IPS DF 6.9 (cell line): ENCODE measurements at regions not wholly inside any gene's neighbourhood (a gene's known extent, or its start where the extent isn't known, plus 50 kb on each side); places are given as distances from the start of the nearest gene placed in this dataset.

Source experiments
- DNase-seq: peaks from one replicate; pipeline ENCODE4 v3.0.0-alpha.2; 2013; ENCODE audit warnings: low read depth, low spot score
- H3K27ac ChIP-seq: one replicate; pipeline ENCODE4 v1.5.1; 2013; ENCODE audit warnings: low read length, control low read depth
- H3K27me3 ChIP-seq: 2 replicates; pipeline ENCODE4 v1.6.1; 2013; ENCODE audit warnings: mild to moderate bottlenecking, low read length; ENCODE audit not compliant: control insufficient read depth, insufficient read depth
- H3K36me3 ChIP-seq: 2 replicates; pipeline ENCODE4 v1.6.1; 2013; ENCODE audit warnings: low read length; ENCODE audit not compliant: control insufficient read depth, insufficient read depth
- H3K4me1 ChIP-seq: 2 replicates; pipeline ENCODE4 v1.6.1; 2013; ENCODE audit warnings: low read length; ENCODE audit not compliant: control insufficient read depth, insufficient read depth
- H3K4me3 ChIP-seq: 2 replicates; pipeline ENCODE4 v1.5.1; 2013; ENCODE audit warnings: mild to moderate bottlenecking, low read length
- H3K9me3 ChIP-seq: 2 replicates; pipeline ENCODE4 v1.6.1; 2013; ENCODE audit warnings: low read length, inconsistent platforms; ENCODE audit not compliant: control insufficient read depth, insufficient read depth
- WGBS: extraction: QIAGEN DNeasy Blood & Tissue Kit; methylation state at CpG from one replicate; pipeline ENCODE4 v1.1.7; 2013; ENCODE audit warnings: mixed read lengths, missing lambda C conversion rate; ENCODE audit not compliant: insufficient read length, insufficient coverage; 5-methylcytosine and 5-hydroxymethylcytosine counted together

DNA sequence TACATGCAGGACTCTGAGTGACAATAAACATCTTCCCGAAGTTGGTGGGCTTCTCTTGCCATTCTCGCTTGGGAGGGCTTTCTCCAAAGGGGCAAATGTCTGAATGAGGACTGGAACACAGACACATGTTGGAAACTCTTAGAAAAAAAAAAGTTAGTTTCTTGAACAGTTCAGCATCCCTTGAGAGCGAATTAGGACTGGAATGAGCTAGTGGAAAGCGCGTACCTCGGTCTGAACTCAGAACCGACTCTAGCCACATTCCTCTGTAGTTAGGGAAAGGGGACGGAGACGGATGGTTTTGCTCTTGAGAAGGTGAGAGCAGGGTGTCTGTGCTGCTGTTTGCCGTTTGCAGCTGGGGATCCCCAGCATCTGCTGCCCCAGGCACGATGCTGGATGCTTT, 517.3 kb downstream of the TBC1D22A start:
- no peak for DNase-seq
- H3K9me3 ChIP-seq, result peaks cover 37% of the 10 kb centered on the region
- no peaks in the 10 kb centered on the region for H3K36me3 ChIP-seq
- no peaks in the 10 kb centered on the region for H3K4me1 ChIP-seq
- no CpG with 5 or more reads among the region's 11 CpGs for WGBS
- H3K27ac ChIP-seq, result no peak overlapping the region
- no peaks in the 10 kb centered on the region for H3K27me3 ChIP-seq
- no peak overlapping the region for H3K4me3 ChIP-seq

DNA sequence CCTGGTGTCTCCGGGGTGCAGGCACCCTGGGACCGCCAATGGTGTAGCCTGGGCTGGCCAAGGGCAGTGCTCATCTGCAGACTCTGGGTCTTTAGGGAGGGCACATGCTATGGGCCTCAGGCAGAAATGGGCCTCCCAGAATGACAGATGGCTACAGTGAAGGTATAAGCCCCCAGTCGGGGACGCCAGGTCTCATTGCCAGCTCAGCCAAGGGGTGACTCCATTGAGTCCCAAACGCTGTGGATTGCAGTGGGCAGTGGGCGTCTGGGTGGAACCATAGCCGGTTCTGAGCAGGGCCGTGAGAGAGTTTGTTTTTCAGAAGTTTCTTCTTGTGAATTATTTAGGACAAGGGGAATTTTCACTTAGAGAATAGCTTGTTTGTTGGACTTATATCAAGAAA, 516.9 kb downstream of the TBC1D22A start:
- no peaks in the 10 kb centered on the region for H3K4me1 ChIP-seq
- no peak overlapping the region for H3K4me3 ChIP-seq
- DNase-seq, result no peak
- H3K9me3 ChIP-seq, result peaks cover 35% of the 10 kb centered on the region
- no CpG with 5 or more reads among the region's 8 CpGs for WGBS
- no peak overlapping the region for H3K27ac ChIP-seq
- no peaks in the 10 kb centered on the region for H3K27me3 ChIP-seq
- H3K36me3 ChIP-seq, result no peaks in the 10 kb centered on the region

DNA sequence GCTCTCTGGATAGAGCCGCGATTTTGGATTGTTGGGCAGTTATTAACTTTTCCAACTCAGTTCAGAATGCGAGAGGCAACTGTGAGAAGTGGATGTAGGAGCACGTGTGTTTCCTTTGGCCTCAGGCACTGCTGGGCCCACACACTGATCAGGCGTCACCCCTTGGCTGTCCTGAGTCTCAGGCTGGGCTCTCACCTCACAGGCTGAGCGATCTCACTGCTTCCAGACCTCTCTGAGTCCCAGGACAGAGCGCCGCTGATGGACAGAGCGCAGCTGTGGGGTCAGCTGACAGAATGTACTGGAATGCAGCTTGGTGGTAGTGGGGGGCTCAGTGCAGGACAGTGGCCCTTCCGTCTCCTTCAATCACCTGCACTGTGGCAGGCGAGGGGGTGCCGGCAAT, 516.2 kb downstream of the TBC1D22A start:
- no CpG with 5 or more reads among the region's 12 CpGs for WGBS
- Histone ChIP-seq H3K4me3 (no peak overlapping the region), H3K27ac (no peak overlapping the region), H3K9me3 (peaks cover 33% of the 10 kb centered on the region), H3K27me3 (no peaks in the 10 kb centered on the region), H3K4me1 (no peaks in the 10 kb centered on the region), H3K36me3 (no peaks in the 10 kb centered on the region)
- no peak for DNase-seq

DNA sequence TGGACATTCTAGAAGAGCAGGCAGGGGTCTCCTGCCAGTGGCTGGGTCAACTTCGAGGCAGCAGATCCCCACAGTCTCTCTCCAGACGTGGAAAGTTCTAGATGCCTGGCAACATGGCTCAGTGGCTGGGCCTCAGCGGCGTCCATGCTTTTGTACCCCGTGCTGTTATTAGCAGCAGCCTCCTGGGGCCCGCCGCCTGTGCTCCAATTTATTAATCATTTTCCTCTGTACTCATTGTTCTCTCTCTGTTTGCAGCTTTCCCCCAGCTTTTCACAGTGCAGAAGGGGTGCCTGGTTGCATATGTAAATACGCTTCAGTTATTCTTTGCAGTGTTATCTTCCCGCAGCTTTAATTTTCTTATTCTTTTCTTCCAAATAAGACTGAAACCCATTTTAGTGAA, 515.1 kb downstream of the TBC1D22A start:
- no peak overlapping the region for H3K27ac ChIP-seq
- H3K9me3 ChIP-seq, result peaks cover 31% of the 10 kb centered on the region
- WGBS, result no CpG with 5 or more reads among the region's 9 CpGs
- H3K36me3 ChIP-seq, result no peaks in the 10 kb centered on the region
- DNase-seq, result no peak
- H3K27me3 ChIP-seq, result no peaks in the 10 kb centered on the region
- no peaks in the 10 kb centered on the region for H3K4me1 ChIP-seq
- no peak overlapping the region for H3K4me3 ChIP-seq

DNA sequence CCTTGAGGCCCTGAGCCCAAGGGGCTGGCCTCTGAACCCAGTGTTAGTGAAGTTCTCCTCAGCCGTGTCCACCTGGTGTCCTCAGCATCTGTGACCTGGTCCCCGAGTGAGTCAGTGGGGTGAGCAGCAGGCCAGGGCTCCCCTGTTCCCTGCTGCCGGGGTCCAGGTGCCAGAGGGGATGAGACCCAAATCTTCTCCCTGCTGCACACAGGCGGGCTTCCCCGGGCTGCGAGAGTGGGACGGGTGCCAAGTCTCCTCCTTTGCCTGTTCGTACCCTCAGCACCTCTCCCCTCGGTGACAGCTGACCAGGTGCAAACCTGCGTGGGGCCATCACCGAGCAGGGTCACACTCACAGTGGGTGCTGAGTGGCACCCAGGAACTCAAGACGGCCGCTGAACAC, 514.5 kb downstream of the TBC1D22A start:
- H3K9me3 ChIP-seq, result peaks cover 28% of the 10 kb centered on the region
- H3K27ac ChIP-seq, result no peak overlapping the region
- DNase-seq, result no peak
- no CpG with 5 or more reads among the region's 13 CpGs for WGBS
- H3K36me3 ChIP-seq, result no peaks in the 10 kb centered on the region
- no peak overlapping the region for H3K4me3 ChIP-seq
- H3K27me3 ChIP-seq, result no peaks in the 10 kb centered on the region
- H3K4me1 ChIP-seq, result no peaks in the 10 kb centered on the region

DNA sequence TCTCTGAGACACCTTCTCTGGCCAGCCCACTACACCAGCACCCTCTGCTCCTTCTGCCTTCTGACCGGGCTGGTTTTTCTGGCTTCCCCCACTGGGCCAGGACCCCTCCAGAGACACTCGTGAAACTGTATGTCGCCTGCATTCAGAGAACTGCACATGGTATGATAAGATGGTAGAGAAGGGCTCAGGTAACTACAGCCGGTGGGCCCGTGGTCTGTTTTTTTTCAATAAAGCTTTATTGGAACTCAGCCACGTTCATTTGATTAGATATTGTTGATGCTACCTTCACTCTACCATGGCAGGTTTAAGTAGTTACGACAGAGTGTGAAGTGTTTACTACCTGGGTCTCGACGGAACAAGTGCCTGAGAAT, 514.0 kb downstream of the TBC1D22A start:
- no CpG with 5 or more reads among the region's 9 CpGs for WGBS
- H3K4me1 ChIP-seq, result no peaks in the 10 kb centered on the region
- H3K36me3 ChIP-seq, result no peaks in the 10 kb centered on the region
- DNase-seq, result no peak
- no peaks in the 10 kb centered on the region for H3K27me3 ChIP-seq
- H3K4me3 ChIP-seq, result no peak overlapping the region
- peaks cover 24% of the 10 kb centered on the region for H3K9me3 ChIP-seq
- no peak overlapping the region for H3K27ac ChIP-seq

DNA sequence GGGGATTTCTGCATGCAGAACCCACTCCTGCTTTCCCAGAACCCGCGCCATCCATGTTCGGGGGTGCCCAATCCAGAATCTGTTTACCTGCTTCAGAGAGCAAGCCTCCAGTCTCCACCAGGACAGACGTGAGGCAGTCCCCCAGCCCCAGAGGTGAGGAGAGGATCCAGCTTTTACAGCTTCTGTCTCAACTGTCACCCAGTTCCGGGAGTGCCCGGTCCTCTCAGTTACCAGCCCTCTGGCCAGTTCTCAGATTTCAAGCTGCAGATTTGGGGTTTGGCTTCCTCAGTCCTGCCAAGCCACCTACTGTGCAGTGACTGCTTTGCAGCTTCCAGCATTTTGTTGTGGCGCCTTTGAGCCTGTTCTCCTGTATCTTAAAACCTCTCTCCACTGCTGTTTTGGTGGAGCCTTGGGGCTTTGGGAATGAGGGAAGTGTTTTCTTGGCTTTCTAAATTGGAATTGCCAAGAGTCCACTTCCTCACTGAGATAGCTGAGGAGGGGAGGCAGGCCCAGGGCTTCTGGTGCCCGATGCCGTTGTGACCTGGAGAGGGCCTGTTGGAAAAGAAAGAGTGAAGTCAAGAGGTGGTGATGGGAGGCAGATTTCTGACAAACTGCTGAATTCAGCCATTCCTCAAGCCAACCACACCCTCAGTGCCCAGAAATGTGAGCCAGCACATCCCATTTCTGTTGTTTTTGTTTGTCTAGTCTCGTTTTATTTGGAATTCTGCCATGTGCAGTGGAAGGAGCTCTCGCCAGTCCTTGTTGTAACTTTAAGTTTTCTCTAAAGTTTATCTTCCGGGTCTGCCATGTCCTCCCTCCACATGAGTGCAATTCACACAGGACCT, 513.4 kb downstream of the TBC1D22A start:
- Histone ChIP-seq H3K4me1 (no peaks in the 10 kb centered on the region), H3K27ac (no peak overlapping the region), H3K9me3 (peaks cover 22% of the 10 kb centered on the region), H3K27me3 (no peaks in the 10 kb centered on the region), H3K36me3 (no peaks in the 10 kb centered on the region), H3K4me3 (no peak overlapping the region)
- no peak for DNase-seq
- no CpG with 5 or more reads among the region's 12 CpGs for WGBS

DNA sequence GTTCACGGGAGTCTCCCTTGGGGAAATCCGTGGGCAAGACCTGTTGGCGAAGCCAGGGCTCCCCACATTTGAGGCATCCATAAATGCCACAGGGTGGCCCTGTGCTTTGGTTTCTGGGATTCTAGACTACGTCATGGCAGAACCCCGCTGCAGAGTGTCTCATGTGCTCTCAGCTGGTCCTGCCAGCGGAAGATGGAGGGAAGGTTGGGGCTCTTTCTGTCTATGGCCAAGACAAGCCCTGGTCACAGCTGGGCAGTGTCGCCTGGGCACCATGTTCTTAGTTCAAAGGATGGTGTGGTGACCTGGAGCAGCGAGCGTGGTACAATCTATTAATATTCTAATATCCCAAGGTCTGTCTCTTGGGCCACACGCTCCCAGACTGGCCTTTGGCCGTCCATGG, 511.7 kb downstream of the TBC1D22A start:
- no CpG with 5 or more reads among the region's 11 CpGs for WGBS
- peaks cover 30% of the 10 kb centered on the region for H3K9me3 ChIP-seq
- H3K36me3 ChIP-seq, result no peaks in the 10 kb centered on the region
- no peak overlapping the region for H3K4me3 ChIP-seq
- no peak for DNase-seq
- H3K4me1 ChIP-seq, result no peaks in the 10 kb centered on the region
- H3K27me3 ChIP-seq, result no peaks in the 10 kb centered on the region
- no peak overlapping the region for H3K27ac ChIP-seq

DNA sequence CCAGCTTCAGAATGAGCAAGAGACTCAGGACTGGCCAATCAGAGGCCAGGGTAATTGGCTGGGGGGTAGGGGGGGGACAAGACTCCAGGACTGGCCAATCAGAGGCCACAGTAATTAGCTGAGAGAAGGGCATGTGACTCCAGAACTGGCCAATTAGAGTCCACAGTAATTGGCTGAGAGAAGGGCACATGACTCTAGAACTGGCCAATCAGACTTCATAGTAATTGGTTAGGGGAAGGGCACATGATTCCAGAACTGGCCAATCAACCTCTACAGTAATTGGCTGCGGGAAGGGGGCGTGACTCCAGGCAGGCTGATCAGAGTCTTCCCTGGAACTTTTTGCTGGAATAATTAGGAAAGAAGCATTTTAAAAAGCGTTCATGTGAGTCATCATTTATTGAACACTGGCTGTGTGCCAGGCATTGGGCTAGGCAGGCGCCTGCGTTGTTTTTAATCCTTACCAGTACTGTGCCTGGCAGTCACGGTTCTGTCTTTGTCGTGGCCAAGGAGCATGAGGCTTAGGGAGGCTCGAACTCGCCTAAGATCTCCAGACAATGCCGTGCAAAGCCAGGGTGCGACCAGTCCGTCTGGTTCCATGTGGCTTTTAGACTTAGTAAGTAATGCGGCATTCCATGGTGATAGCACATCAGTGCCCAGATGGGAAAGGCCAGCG, 508.1 kb downstream of the TBC1D22A start:
- Histone ChIP-seq H3K27ac (no peak overlapping the region), H3K4me1 (no peaks in the 10 kb centered on the region), H3K27me3 (no peaks in the 10 kb centered on the region), H3K4me3 (no peak overlapping the region), H3K9me3 (peaks cover 31% of the 10 kb centered on the region), H3K36me3 (no peaks in the 10 kb centered on the region)
- DNase-seq, result no peak
- WGBS, result no CpG with 5 or more reads among the region's 14 CpGs

DNA sequence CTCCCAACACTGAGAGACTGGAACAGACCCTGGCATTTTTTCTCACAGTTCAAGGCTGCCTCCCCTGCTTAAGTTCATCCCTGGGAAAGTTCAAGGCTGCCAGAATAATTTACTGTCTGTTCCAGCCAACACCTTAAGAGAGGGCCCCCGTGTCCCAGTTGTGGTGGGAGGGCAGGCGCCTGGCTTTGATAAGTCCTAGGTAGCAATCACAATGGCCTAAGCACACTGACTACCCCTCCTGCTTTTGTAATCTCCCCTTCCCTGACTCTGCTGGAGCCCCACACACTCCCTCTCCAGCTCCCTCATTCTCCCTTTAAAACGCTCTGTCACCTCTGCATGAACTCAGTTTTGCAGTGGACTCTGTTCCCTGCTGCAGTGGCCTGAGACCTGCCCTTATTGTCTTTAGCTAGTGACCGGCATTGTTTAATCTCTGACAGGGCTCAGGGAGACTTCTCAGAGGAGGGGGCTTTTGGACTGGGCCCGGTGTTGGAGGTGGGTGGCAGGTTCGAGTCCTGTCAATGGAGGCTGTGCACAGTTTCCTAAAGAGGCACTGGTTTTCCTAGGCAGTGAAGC, 507.2 kb downstream of the TBC1D22A start:
- H3K4me1 ChIP-seq, result no peaks in the 10 kb centered on the region
- no peaks in the 10 kb centered on the region for H3K27me3 ChIP-seq
- H3K4me3 ChIP-seq, result no peak overlapping the region
- WGBS, result no CpG with 5 or more reads among the region's 6 CpGs
- H3K27ac ChIP-seq, result no peak overlapping the region
- DNase-seq, result no peak
- H3K36me3 ChIP-seq, result no peaks in the 10 kb centered on the region
- peaks cover 27% of the 10 kb centered on the region for H3K9me3 ChIP-seq
